PFSK-1 (cell line): ENCODE measurements at regions not wholly inside any gene's neighbourhood (a gene's known extent, or its start where the extent isn't known, plus 50 kb on each side); places are given as distances from the start of the nearest gene placed in this dataset.

Experiments used
- FOXP2 ChIP-seq: optimal IDR thresholded peaks from 2 replicates; pipeline ENCODE3; 2011; ENCODE audit warnings: borderline replicate concordance, control low read depth, inconsistent platforms; ENCODE audit not compliant: insufficient read depth; ENCODE audit errors: extremely low read length, extremely low read depth
- POLR2AphosphoS5 ChIP-seq: IDR thresholded peaks from 2 replicates; pipeline ENCODE4 v1.6.1; 2012; ENCODE audit warnings: low read depth, mild to moderate bottlenecking, control low read depth, low read length, moderate library complexity
- SIN3A ChIP-seq: IDR thresholded peaks from 2 replicates; pipeline ENCODE4 v1.6.1; 2012; ENCODE audit warnings: mild to moderate bottlenecking, low read length, moderate library complexity, borderline replicate concordance; ENCODE audit not compliant: insufficient read depth
- TAF1 ChIP-seq: IDR thresholded peaks from 2 replicates; pipeline ENCODE4 v1.6.1; 2012; ENCODE audit warnings: low read length, control low read depth, borderline replicate concordance; ENCODE audit not compliant: insufficient read depth
- TF ChIP-seq, protein P1 (sequence below), 2 experiments: IDR thresholded peaks; 2 replicates each; pipeline versions ENCODE4 v1.6.1 to v1.8.0; 2011 to 2012; ENCODE audit warnings: low read depth in 2 of 2, low read length in 2 of 2, control low read depth in 1 of 2, inconsistent platforms in 1 of 2, mild to moderate bottlenecking in 1 of 2, moderate library complexity in 1 of 2; ENCODE audit not compliant: insufficient read depth in 1 of 2

DNA sequence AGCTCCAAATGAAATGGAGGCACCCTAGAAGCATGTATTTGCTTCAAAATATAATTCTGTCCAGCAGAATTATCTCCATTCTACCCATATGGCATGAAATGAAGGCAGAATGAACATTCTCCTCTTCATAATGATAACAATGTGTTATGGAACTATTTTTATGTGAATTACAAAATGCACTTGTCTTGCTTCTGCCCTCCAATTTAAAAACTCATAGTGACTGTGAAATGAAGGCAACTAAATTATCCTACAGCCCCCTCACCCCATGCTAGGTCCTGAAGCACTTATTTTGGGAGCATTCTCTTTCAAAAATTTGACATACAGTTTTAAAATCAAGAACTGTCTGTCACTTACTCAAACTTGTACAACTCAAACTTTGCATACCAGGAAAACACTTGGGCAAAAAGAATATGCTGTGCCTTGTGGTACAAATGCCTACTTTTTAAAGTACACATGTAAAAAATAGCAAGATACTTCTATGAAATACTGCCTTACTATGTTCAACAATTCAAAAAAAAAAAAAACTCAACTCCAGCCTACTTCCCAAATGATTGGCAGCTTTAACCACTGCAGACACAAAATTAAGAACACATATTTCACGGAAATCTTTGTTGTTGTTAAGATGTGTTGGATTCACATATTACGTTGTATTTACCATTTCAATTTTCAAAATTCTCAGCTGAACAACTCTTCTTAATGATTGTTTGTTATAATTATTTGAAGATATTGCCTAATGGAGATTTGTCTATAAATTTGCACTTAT, 213.3 kb upstream of the NFIA start:
- TF ChIP-seq POLR2AphosphoS5 (no peak), SIN3A (no peak), TAF1 (no peak), FOXP2 (no peak)
- TF ChIP-seq, protein P1, sequence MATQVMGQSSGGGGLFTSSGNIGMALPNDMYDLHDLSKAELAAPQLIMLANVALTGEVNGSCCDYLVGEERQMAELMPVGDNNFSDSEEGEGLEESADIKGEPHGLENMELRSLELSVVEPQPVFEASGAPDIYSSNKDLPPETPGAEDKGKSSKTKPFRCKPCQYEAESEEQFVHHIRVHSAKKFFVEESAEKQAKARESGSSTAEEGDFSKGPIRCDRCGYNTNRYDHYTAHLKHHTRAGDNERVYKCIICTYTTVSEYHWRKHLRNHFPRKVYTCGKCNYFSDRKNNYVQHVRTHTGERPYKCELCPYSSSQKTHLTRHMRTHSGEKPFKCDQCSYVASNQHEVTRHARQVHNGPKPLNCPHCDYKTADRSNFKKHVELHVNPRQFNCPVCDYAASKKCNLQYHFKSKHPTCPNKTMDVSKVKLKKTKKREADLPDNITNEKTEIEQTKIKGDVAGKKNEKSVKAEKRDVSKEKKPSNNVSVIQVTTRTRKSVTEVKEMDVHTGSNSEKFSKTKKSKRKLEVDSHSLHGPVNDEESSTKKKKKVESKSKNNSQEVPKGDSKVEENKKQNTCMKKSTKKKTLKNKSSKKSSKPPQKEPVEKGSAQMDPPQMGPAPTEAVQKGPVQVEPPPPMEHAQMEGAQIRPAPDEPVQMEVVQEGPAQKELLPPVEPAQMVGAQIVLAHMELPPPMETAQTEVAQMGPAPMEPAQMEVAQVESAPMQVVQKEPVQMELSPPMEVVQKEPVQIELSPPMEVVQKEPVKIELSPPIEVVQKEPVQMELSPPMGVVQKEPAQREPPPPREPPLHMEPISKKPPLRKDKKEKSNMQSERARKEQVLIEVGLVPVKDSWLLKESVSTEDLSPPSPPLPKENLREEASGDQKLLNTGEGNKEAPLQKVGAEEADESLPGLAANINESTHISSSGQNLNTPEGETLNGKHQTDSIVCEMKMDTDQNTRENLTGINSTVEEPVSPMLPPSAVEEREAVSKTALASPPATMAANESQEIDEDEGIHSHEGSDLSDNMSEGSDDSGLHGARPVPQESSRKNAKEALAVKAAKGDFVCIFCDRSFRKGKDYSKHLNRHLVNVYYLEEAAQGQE (IDR thresholded peaks at IDR 0.05; ENCODE audit: insufficient read depth in 1 of 2, low read depth in 2 of 2, low read length in 2 of 2) = no peak

DNA sequence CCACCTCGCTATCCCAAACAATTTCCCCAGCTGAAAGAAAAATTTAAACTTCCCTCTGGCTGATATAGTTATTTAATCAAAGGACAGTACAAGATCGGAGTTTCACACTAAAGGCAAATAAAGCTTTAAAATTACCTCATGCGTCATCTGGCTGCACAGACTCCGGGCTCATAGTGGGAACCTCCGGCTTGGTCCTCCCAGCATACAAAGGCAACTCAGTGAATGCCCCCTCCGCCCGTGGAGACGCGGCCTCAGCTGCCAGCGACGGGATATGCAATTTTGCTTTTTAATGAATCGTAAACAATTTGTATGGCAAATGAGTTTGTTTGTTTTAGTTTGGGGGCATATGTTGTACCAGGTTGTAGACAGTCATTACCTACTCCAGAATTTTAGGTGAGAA, 214.6 kb upstream of the NFIA start:
- TF ChIP-seq TAF1 = no peak
- TF ChIP-seq, protein P1 (IDR thresholded peaks at IDR 0.05; ENCODE audit: insufficient read depth in 1 of 2, low read depth in 2 of 2, low read length in 2 of 2) = no peak
- no peak for TF ChIP-seq POLR2AphosphoS5
- TF ChIP-seq SIN3A = no peak
- TF ChIP-seq FOXP2 = no peak

DNA sequence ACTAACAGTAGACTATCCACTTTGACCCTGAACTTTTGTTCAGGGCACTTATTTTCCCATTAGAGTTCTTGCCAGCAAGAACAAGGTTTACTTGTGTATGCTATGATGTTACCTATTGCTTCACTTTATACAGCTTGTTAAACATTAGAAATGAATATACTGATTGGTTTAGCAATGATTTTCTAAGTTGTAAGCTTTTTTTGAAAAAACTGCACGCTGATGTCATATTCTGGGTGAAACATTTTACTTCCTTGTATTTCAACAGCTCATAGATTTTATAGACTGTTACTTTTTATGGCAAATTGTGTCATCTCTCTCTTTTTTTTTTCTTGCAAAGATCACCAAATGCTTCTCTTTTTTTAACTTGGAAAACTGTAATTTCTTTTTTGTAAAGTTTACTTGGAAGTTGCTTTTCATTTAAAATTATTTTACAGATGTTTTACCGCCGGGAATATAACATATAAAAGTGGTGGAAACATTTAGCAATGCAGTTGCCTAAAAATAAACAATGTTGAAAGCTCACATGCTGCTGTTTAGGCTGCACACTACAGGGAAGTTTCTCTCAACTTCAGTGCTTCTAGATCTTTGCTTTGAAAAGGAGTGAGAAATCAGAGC, 215.3 kb upstream of the NFIA start:
- TF ChIP-seq POLR2AphosphoS5 (no peak), TAF1 (no peak), SIN3A (no peak)

DNA sequence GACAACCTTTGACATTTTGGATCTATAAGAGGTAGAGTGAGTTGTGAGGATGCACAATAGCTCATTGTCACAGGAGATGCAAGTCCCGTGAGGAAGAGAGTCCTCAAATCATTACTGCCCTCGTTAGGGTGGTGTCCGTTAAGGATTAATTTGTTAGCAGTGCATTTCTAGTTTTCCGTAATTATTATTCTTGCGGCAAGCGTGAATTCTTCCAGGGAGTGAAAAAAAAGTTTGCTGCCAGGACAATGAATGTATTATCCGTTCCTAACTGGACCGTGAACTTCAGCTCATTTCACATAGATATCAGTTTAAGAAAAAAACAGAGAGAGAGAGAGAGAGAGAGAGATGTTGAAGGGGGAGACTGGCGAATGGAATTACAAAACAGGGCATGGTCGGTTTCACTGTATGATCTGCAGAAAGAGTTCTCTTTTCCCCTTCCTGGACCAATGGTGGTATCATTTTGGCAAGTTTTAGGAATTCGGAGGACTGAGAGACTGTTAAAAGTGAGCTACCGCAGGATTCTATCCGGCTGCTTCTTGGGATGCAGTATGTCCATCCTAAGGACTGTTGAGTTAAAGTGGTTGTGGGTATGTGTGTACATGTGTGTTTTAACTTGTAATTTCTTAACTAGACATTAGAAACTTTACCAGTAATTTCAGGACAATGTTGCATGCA, 216.0 kb upstream of the NFIA start:
- TF ChIP-seq POLR2AphosphoS5 (no peak), FOXP2 (no peak), TAF1 (no peak), SIN3A (no peak)
- TF ChIP-seq, protein P1 (IDR thresholded peaks at IDR 0.05; ENCODE audit: insufficient read depth in 1 of 2, low read depth in 2 of 2, low read length in 2 of 2) = no peak

DNA sequence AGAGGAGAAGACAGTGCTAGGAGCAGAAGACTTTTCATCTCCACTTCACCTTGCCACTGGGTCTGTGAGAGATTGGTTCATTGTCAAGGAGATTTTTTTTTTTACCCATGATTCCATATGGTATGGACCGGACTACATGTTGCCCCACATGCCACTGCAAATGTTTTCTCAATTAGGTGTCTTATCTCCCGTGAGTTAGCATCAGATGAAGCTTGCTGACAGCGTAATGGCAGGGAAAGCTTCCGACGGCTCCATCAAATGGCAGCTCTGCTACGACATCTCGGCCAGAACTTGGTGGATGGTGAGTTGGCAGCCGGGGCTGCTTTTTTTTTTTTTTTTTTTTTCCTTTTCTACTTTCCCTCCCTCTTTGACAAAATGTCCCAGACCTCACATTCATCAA, 217.2 kb upstream of the NFIA start:
- TF ChIP-seq POLR2AphosphoS5 (no peak), FOXP2 (no peak), SIN3A (no peak), TAF1 (no peak)
- TF ChIP-seq, protein P1 (IDR thresholded peaks at IDR 0.05; ENCODE audit: insufficient read depth in 1 of 2, low read depth in 2 of 2, low read length in 2 of 2) = no peak
